ENCODE measurements at regions not wholly inside any gene's neighbourhood (a gene's known extent, or its start where the extent isn't known, plus 50 kb on each side); places are given as distances from the start of the nearest gene placed in this dataset.

- TF ChIP-seq ATF7 (IDR thresholded peaks at IDR 0.05) (no peak), ZKSCAN1 (IDR thresholded peaks at IDR 0.05; ENCODE audit: low read depth, low read length) (no peak), CTCF (IDR thresholded peaks at IDR 0.05 in 2 of 3, conservative IDR thresholded peaks at IDR 0.05 in 1 of 3; ENCODE audit: insufficient read depth in 2 of 3, low read depth in 1 of 3, low read length in 3 of 3) (no peak), CREB1 (IDR thresholded peaks at IDR 0.05) (no peak), CREB1 (CRISPR knock-in tag; IDR thresholded peaks at IDR 0.05) (no peak)
Observed at GRCh38 chr1:192888574-192888973, 79.7 kb downstream of the RGS2 start.

Measured in K562 (cell line).